ENCODE measurements at regions not wholly inside any gene's neighbourhood (a gene's known extent, or its start where the extent isn't known, plus 50 kb on each side); places are given as distances from the start of the nearest gene placed in this dataset.
"Not testable (repeated sequence)": the region's sequence is repeated elsewhere in the genome, so short reads cannot be mapped to it uniquely, and the experiment has no call there.

DNA sequence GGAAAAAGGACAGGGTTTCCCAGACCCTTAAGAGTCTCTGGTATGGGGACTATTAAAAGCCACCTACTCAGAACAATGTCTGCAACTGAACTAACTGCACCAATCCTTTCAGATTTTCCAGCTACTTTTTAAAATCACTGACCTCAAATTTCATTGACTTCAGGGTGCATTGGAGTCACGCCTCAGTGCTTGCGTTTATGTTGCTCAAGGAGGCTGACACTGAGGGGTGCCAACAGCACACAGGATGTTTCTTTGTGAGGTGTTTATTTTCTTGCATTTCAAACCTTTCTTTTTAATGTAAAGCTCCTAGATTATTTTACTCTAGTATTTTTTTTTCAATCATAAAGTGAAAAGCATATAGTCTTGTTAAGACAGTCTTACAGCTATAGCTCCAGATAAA is 402.0 kb upstream of the SLC35B3 start:
- no peak for TF ChIP-seq CTCF (conservative IDR thresholded peaks at IDR 0.05)
- no peak overlapping the region for H3K27ac ChIP-seq

DNA sequence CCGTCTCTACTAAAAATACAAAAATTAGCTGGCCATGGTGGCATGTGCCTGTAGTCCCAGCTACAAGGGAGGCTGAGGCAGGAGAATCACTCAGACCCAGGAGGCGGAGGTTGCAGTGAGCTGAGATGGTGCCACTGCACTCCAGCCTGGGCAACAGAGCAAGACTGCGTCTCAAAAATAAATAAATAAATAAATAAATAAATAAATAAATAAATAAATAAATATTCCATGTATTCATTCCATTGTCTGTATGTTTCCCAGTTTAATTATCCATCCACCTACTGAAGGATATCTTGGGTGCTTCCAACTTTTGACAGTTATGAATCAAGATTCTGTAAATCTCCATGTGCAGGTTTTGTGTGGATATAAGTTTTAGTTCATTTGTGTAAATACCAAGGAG is 397.4 kb upstream of the SLC35B3 start:
- H3K27ac ChIP-seq: not testable (repeated sequence)

GRCh38 chr6:8831366-8832152 is 396.2 kb upstream of the SLC35B3 start:
- TF ChIP-seq CTCF (conservative IDR thresholded peaks at IDR 0.05): no peak
- H3K27ac ChIP-seq: no peak overlapping the region

- H3K27ac ChIP-seq: no peak overlapping the region
- no peak for TF ChIP-seq CTCF (conservative IDR thresholded peaks at IDR 0.05)
These were observed 395.4 kb upstream of the SLC35B3 start for GRCh38 chr6:8830794-8831193.

DNA sequence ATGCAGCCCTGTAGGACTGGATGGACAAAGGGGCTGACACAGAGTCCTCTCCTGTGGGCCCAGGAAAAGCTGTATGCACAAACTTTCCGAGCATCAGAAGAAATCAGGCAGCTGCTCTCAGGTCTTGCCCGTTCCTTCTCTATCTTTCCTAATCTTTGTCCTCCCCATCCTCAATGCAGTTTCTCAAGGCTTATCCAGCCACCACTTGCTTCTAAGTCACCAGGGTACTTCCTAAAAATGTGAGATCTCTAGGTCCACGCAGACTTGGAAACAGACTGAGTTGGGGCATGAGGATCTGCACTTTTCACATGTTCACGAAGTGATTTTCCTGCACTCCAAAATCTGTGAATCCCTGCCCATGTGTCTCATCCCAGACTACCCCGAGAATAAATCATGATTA is 394.5 kb upstream of the SLC35B3 start:
- TF ChIP-seq CTCF (conservative IDR thresholded peaks at IDR 0.05): no peak
- no peak overlapping the region for H3K27ac ChIP-seq

- no peak for TF ChIP-seq CTCF (conservative IDR thresholded peaks at IDR 0.05)
- no peak overlapping the region for H3K27ac ChIP-seq
These were observed 394.0 kb upstream of the SLC35B3 start for GRCh38 chr6:8829296-8829695.

DNA sequence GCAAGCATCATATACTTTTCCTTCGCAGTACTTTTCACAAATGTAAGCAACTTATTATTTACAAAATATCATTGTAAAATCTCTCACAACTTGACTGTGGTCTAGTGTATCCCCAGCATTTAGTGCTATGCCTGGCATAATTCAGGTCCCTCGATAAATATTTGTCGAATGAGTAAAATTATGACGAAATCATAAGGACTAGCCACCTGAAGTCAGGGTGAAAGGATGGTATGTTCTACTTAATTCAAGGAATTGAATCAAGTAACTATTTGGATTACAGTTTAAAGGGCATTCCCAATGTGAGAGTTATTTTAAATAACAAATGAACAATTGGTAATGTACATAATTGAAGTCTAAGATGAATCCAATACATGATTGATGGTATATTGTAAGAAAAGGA is 393.0 kb upstream of the SLC35B3 start:
- no peak overlapping the region for H3K27ac ChIP-seq
- TF ChIP-seq CTCF (conservative IDR thresholded peaks at IDR 0.05): no peak

DNA sequence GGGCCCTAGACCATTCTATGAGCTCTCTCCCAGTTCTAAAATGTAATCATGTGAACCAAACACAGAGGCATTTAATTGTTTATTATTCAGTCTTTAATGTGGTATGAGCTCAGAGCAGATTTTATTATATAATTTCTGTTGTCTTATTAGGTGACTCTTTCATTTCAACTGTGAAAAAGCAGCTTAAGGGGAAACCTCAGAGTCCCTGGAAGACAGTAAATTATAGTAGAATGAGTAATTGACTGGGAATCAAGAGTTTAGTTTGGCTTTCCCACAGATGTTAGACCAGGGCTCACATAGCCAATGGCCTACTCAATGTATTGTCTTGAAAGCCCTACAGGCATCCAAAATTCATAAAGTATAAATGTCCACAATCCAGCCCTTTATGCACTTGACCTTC is 390.4 kb upstream of the SLC35B3 start:
- TF ChIP-seq CTCF (conservative IDR thresholded peaks at IDR 0.05): no peak
- no peak overlapping the region for H3K27ac ChIP-seq

Measured in VCaP (cell line).